BLaER1 treated with 17β-estradiol and CSF1 and Interleukin-3, amounts not matched to agents 10 nM and 100 nM (cell line): ENCODE measurements at regions not wholly inside any gene's neighbourhood (a gene's known extent, or its start where the extent isn't known, plus 50 kb on each side); places are given as distances from the start of the nearest gene placed in this dataset.

Experiments
- H3K27ac ChIP-seq, 11 experiments: shearing (Covaris generic); formaldehyde crosslinking; 2 replicates each; pipeline ENCODE4 v1.8.1; 2022
- H3K27me3 ChIP-seq, 11 experiments: shearing (Covaris generic); formaldehyde crosslinking; 2 replicates each; pipeline ENCODE4 v1.8.1; 2022
- H3K36me3 ChIP-seq, 11 experiments: shearing (Covaris generic); formaldehyde crosslinking; 2 replicates each; pipeline ENCODE4 v1.8.1; 2022
- H3K4me1 ChIP-seq, 10 experiments: shearing (Covaris generic); formaldehyde crosslinking; 2 replicates each; pipeline ENCODE4 v1.8.1; 2022
- H3K4me2 ChIP-seq, 11 experiments: shearing (Covaris generic); formaldehyde crosslinking; 2 replicates each; pipeline ENCODE4 v1.8.1; 2022
- H3K4me3 ChIP-seq, 10 experiments: shearing (Covaris generic); formaldehyde crosslinking; 2 replicates each; pipeline ENCODE4 v1.8.1; 2022
- H3K9ac ChIP-seq, 11 experiments: shearing (Covaris generic); formaldehyde crosslinking; 2 replicates each; pipeline ENCODE4 v1.8.1; 2022
- H3K9me3 ChIP-seq, 11 experiments: shearing (Covaris generic); formaldehyde crosslinking; replicated peaks in 1 of 11; 2 replicates each; pipeline ENCODE4 v1.8.1; 2022
- H4K20me1 ChIP-seq, 11 experiments: shearing (Covaris generic); formaldehyde crosslinking; 2 replicates each; pipeline ENCODE4 v1.8.1; 2022
- Cebpa-rat ChIP-seq, 11 experiments: shearing (Covaris generic); IDR thresholded peaks; 2 replicates each; pipeline ENCODE4 v1.8.1; 2022

GRCh38 chr17:5819396-5819795 is 235.1 kb upstream of the NLRP1 start:
- H3K4me2 ChIP-seq: no peak overlapping the region
- no peak overlapping the region for H3K9ac ChIP-seq
- no peaks in the 10 kb centered on the region for H3K9me3 ChIP-seq
- peaks cover 3 to 14% (median 12%) of the 10 kb centered on the region in 10 experiments; a peak in 17 of 20 replicates for H3K4me1 ChIP-seq
- no peaks in the 10 kb centered on the region for H3K36me3 ChIP-seq
- no peak overlapping the region for H3K27ac ChIP-seq
- TF ChIP-seq Cebpa-rat (IDR thresholded peaks at IDR 0.05): no peak
- peaks cover 0 to 33% (median 14%) of the 10 kb centered on the region in 11 experiments; a peak in 11 of 22 replicates for H3K27me3 ChIP-seq
- peaks cover 0 to 5% (median 0%) of the 10 kb centered on the region in 11 experiments; a peak in 2 of 22 replicates for H4K20me1 ChIP-seq
- no peak overlapping the region for H3K4me3 ChIP-seq

DNA sequence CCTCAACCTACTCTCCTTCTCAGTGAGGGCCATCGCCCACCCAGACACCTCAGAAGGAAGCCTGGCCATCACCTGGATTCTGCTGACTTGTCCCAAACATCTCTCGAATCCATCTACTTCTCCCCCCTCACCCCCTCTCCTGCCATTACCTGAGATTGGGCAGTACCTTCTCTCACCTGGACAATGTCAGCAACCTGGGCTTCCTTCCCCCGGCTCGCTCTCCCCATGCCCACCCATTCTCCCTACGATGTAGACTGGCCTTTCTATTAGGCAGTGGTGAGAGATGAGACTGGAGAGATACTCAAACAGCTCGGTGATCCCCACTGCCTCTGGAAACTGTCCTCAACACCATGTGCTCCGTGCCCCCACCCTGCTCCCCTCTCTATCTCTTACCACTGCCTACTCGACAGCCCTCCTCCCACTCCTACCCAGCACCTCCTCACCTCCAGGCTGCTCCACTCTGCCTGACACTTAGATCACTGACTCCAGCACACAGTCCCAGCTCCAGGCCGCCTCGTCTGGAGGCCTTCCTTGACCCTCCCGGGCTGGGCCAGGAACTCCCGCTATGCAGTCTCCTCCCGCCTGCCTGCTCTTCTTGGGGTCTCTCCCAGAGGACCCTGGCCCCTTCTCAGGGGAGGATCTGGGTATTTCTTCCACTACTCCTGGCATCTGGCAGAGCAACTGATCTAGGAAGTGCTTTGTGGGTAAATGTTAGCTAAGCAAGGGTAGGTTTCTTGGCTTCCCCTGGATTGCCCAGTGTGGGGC is 235.8 kb upstream of the NLRP1 start:
- Histone ChIP-seq H3K9ac (no peak overlapping the region), H3K4me2 (no peak overlapping the region), H3K27me3 (peaks cover 0 to 33% (median 14%) of the 10 kb centered on the region in 11 experiments; a peak in 11 of 22 replicates), H3K4me1 (peaks cover 3 to 14% (median 12%) of the 10 kb centered on the region in 10 experiments; a peak in 17 of 20 replicates), H3K36me3 (no peaks in the 10 kb centered on the region), H3K4me3 (no peak overlapping the region), H4K20me1 (peaks cover 0 to 5% (median 0%) of the 10 kb centered on the region in 11 experiments; a peak in 2 of 22 replicates), H3K27ac (no peak overlapping the region), H3K9me3 (no peaks in the 10 kb centered on the region)
- no peak for TF ChIP-seq Cebpa-rat (IDR thresholded peaks at IDR 0.05)

DNA sequence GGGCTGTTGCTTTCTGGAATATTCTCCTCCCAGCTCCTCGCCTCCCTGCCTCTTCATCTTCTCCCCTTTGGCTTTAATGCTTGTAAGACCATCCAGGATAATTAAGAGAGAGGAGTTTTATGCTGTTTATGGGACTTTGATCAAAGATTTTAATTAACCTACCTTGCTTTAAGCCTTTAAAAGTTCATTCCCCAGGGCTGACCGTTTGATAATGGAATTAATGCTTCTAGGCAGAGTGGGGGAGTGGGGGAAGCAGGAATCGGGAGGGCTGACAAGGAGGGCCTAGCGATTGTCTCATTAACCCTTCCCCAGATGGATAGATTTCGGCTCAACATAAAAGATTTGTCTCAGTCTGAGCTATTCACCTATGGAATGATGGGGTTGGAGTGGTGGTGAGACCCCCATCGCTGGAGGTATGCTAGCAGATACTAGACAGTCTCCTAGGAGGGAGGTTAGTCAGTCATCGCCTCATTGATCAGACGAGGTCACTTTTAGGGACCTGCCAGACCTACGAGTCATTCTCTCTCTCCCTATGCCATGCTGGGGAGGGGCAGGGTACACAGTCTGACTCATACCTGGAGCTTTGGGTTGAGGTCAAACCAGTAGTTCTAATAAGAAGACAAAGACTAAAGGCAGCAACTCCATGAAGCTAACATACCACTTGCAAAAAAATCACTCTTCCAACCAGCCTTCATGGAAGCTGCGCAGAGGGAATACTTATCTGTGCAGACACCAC is 236.6 kb upstream of the NLRP1 start:
- Histone ChIP-seq H4K20me1 (peaks cover 0 to 5% (median 0%) of the 10 kb centered on the region in 11 experiments; a peak in 2 of 22 replicates), H3K4me3 (no peak overlapping the region), H3K9ac (no peak overlapping the region), H3K4me1 (peaks cover 3 to 14% (median 12%) of the 10 kb centered on the region in 10 experiments; a peak in 17 of 20 replicates), H3K27me3 (peaks cover 0 to 26% (median 13%) of the 10 kb centered on the region in 11 experiments; a peak in 11 of 22 replicates), H3K9me3 (no peaks in the 10 kb centered on the region), H3K4me2 (no peak overlapping the region), H3K27ac (no peak overlapping the region), H3K36me3 (no peaks in the 10 kb centered on the region)
- TF ChIP-seq Cebpa-rat (IDR thresholded peaks at IDR 0.05): no peak

- no peak for TF ChIP-seq Cebpa-rat (IDR thresholded peaks at IDR 0.05)
- H3K9ac ChIP-seq: no peak overlapping the region
- peaks cover 0 to 4% (median under 1%) of the 10 kb centered on the region in 11 experiments; a peak in 13 of 22 replicates for H3K9me3 ChIP-seq
- H3K27me3 ChIP-seq: peaks cover 0 to 21% (median 7%) of the 10 kb centered on the region in 11 experiments; a peak in 11 of 22 replicates
- no peak overlapping the region for H3K4me2 ChIP-seq
- peaks cover 0 to 5% (median 0%) of the 10 kb centered on the region in 11 experiments; a peak in 1 of 22 replicates for H4K20me1 ChIP-seq
- H3K36me3 ChIP-seq: no peaks in the 10 kb centered on the region
- H3K4me1 ChIP-seq: peaks cover 2 to 9% (median 6%) of the 10 kb centered on the region in 10 experiments; a peak in 17 of 20 replicates
- no peak overlapping the region for H3K27ac ChIP-seq
- H3K4me3 ChIP-seq: no peak overlapping the region
These were observed 237.5 kb upstream of the NLRP1 start for GRCh38 chr17:5821803-5822202.

GRCh38 chr17:5822281-5823060 is 238.2 kb upstream of the NLRP1 start:
- H3K4me2 ChIP-seq: no peak overlapping the region
- no peak overlapping the region for H3K4me3 ChIP-seq
- H3K27ac ChIP-seq: no peak overlapping the region

GRCh38 chr17:5823219-5823618 is 238.9 kb upstream of the NLRP1 start:
- peaks cover 0 to under 1% (median 0%) of the 10 kb centered on the region in 11 experiments; a peak in 1 of 22 replicates for H4K20me1 ChIP-seq
- H3K27ac ChIP-seq: no peak overlapping the region
- H3K36me3 ChIP-seq: no peaks in the 10 kb centered on the region
- H3K4me2 ChIP-seq: no peak overlapping the region
- peaks cover 8 to 18% (median 14%) of the 10 kb centered on the region in 11 experiments for H3K9me3 ChIP-seq
- H3K4me3 ChIP-seq: no peak overlapping the region
- H3K9ac ChIP-seq: no peak overlapping the region
- no peaks in the 10 kb centered on the region for H3K4me1 ChIP-seq
- TF ChIP-seq Cebpa-rat (IDR thresholded peaks at IDR 0.05): no peak
- H3K27me3 ChIP-seq: peaks cover 0 to 9% (median 0%) of the 10 kb centered on the region in 11 experiments; a peak in 6 of 22 replicates

More at GRCh38 chr17:5822281-5823060, 238.2 kb upstream of the NLRP1 start:
- no peak for TF ChIP-seq Cebpa-rat (IDR thresholded peaks at IDR 0.05)
- Histone ChIP-seq H4K20me1 (peaks cover 0 to 5% (median 0%) of the 10 kb centered on the region in 11 experiments; a peak in 1 of 22 replicates), H3K4me1 (peaks cover 0 to 2% (median 0%) of the 10 kb centered on the region in 10 experiments; a peak in 3 of 20 replicates), H3K9me3 (peaks cover 6 to 11% (median 7%) of the 10 kb centered on the region in 11 experiments; a peak in 21 of 22 replicates), H3K9ac (no peak overlapping the region), H3K27me3 (peaks cover 0 to 15% (median 2%) of the 10 kb centered on the region in 11 experiments; a peak in 8 of 22 replicates), H3K36me3 (no peaks in the 10 kb centered on the region)

- H3K27me3 ChIP-seq: no peaks in the 10 kb centered on the region
- H3K36me3 ChIP-seq: no peaks in the 10 kb centered on the region
- H4K20me1 ChIP-seq: no peaks in the 10 kb centered on the region
- H3K27ac ChIP-seq: no peak overlapping the region
- no peak overlapping the region for H3K4me3 ChIP-seq
- no peak for TF ChIP-seq Cebpa-rat (IDR thresholded peaks at IDR 0.05)
- no peak overlapping the region for H3K9ac ChIP-seq
- H3K9me3 ChIP-seq: peaks cover 8 to 25% (median 15%) of the 10 kb centered on the region in 11 experiments
- no peaks in the 10 kb centered on the region for H3K4me1 ChIP-seq
- H3K4me2 ChIP-seq: no peak overlapping the region
These were observed 241.5 kb upstream of the NLRP1 start for GRCh38 chr17:5825717-5826330.

DNA sequence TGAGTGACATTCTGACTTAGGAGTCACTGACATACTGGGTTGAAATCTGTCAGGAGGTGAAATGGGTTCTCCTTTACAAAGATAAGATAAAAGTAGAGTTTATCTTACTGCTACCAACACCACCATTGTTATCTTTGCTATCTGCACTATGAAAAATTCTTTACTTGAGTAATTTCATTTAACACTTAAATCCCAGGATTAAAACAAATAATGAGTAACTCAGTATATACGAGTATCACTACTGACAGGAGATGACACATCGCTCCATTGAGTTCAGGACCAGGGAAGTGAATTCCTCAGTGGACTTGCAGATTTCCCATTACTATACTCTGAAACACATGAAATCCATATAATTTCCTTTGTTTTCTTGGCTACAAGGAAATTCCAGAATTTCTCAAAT is 242.1 kb upstream of the NLRP1 start:
- no peaks in the 10 kb centered on the region for H3K27me3 ChIP-seq
- H3K4me2 ChIP-seq: no peak overlapping the region
- H3K4me1 ChIP-seq: no peaks in the 10 kb centered on the region
- H3K9ac ChIP-seq: no peak overlapping the region
- H3K27ac ChIP-seq: no peak overlapping the region
- H3K9me3 ChIP-seq: peaks cover 8 to 25% (median 15%) of the 10 kb centered on the region in 11 experiments
- no peak overlapping the region for H3K4me3 ChIP-seq
- no peak for TF ChIP-seq Cebpa-rat (IDR thresholded peaks at IDR 0.05)
- no peaks in the 10 kb centered on the region for H4K20me1 ChIP-seq
- H3K36me3 ChIP-seq: no peaks in the 10 kb centered on the region
